GM18909 (cell line): ENCODE measurements at regions not wholly inside any gene's neighbourhood (a gene's known extent, or its start where the extent isn't known, plus 50 kb on each side); places are given as distances from the start of the nearest gene placed in this dataset.

ENCODE experiments used
- ATAC-seq: cut with Tn5 transposase; IDR thresholded peaks from one replicate; pipeline ENCODE4 v1.9.1; 2021; ENCODE audit warnings: mild to moderate bottlenecking; ENCODE audit not compliant: unreplicated experiment, poor library complexity

- no peak for ATAC-seq
Measured at GRCh38 chrX:66328950-66329596, 165.0 kb downstream of the HEPH start.

DNA sequence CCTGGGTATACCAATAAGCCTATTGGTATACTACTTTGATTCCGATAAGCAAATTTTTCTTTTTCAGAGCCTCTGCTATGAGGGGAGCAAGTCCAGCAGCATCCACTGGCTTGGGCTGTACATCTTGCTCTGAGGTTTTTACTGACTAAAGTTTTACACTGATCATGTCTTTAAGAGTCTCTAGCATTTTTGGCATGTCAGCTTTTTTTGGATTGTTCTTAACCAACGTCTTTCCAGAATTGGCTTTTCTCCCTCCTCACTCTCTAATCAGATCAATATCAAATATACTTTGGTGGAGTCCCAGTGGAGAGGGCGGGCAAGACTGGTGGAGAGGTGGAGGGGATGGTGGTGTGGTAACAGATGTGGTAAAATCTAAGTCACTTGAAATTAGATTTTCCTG is 196.8 kb downstream of the HEPH start:
- ATAC-seq, result no peak

DNA sequence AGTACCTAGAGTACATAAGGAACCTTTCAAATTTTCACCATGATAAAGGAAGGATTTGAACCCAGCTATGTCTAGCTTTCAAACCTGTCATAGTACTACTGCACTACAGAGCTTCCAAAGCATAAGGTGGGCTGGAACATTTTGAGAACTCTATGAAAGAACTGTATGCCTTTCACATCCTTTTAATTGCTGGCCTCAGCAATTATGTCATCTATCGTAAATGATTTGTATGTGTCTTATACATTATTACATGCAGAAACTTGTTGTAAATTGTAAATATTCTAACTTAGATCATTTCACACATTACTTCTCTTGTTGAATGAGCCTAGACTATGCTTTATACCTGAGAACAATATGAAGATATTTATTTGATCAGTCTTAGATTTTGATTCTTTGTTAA is 220.7 kb downstream of the HEPH start:
- ATAC-seq, result no peak

GRCh38 chrX:66399273-66399672 is 235.2 kb downstream of the HEPH start:
- ATAC-seq, result no peak

- no peak for ATAC-seq
Measured at GRCh38 chrX:66402165-66402564, 236.7 kb downstream of the EDA2R start.

DNA sequence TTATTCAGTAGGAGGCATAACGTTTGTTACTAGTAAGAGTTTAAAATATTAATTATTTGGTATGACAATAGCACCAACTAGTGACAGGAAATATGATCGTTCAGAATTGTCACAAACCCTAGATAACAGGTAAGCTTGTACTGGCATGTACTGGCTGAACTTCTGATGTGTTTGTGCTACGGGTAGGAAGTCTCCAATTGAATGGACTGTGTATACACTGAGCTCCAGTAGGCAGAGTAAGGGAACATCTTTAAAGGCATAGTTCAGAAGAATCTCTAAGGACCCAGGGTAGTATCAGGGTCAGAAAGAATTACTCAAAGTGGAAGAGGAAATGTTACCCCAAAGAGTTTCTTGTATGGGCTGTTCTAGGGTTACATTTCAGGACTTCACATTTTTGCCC is 230.4 kb downstream of the EDA2R start:
- peak; percentile 76 for ATAC-seq

DNA sequence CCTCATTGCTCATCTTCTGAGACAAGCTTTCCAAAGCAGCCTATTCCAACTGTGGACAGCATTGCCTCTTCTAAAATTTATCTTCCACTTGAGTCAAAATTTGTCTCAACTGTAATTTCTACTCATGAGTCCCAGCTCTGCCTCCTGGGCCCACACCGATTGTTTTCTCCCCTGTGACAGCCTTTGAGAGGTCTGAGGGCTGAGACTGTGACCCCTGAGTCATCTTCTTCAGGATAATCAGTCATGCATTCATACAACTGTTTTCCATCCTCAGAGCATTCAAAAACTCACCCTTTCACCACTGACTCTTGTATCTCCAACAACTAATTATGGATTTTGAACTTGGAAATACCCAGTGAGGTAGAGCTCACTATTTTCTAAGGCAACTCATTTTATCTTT is 228.1 kb downstream of the EDA2R start:
- ATAC-seq, result no peak
